ENCODE measurements at regions not wholly inside any gene's neighbourhood (a gene's known extent, or its start where the extent isn't known, plus 50 kb on each side); places are given as distances from the start of the nearest gene placed in this dataset.

DNA sequence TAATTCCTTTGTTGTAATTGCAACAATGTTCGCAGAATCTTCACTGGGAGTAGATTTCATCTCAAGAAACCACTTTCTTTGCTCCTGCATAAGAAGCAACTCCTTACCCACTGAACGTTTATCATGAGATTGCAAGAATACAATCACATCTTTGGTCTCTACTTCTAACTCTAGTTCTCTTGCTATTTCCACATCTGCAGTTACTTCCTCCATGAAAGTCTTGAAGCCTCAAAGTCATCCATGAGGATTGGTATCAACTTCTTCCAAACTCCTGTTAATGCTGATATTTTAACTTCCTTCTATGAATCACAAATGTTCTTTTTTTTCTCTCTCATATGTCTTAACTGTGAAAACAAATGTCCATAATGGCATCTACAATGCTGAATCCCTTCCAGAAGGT, 118.6 kb upstream of the RAB4A start:
- Histone ChIP-seq H3K4me1 (no peaks in the 10 kb centered on the region), H3K4me3 (no peak overlapping the region), H3K27me3 (no peaks in the 10 kb centered on the region), H3K9me3 (no peaks in the 10 kb centered on the region), H3K36me3 (no peaks in the 10 kb centered on the region), H3K27ac (no peak overlapping the region)
- intact Hi-C loops (cut with DNase I; ENCODE audit: low total_unique reads) (no loop called here), in situ Hi-C loops (cut with MboI; ENCODE audit: low pct_ligation_motif_present in 1 of 4, low pct_unique_long_range_greater_than_20kb in 1 of 4, low sequenced_read_pairs in 3 of 4) (no loop called here)
- WGBS, 2 donors (ENCODE audit: low coverage in 1 of 2), result 77 to 83% methylated on average over 2 of the region's 2 CpGs
- no peak for DNase-seq
- no peak for TF ChIP-seq EP300 (IDR thresholded peaks at IDR 0.05; ENCODE audit: low read depth)
- TF ChIP-seq POLR2A (IDR thresholded peaks at IDR 0.05), result no peak
- TF ChIP-seq, protein P1, sequence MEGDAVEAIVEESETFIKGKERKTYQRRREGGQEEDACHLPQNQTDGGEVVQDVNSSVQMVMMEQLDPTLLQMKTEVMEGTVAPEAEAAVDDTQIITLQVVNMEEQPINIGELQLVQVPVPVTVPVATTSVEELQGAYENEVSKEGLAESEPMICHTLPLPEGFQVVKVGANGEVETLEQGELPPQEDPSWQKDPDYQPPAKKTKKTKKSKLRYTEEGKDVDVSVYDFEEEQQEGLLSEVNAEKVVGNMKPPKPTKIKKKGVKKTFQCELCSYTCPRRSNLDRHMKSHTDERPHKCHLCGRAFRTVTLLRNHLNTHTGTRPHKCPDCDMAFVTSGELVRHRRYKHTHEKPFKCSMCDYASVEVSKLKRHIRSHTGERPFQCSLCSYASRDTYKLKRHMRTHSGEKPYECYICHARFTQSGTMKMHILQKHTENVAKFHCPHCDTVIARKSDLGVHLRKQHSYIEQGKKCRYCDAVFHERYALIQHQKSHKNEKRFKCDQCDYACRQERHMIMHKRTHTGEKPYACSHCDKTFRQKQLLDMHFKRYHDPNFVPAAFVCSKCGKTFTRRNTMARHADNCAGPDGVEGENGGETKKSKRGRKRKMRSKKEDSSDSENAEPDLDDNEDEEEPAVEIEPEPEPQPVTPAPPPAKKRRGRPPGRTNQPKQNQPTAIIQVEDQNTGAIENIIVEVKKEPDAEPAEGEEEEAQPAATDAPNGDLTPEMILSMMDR (IDR thresholded peaks at IDR 0.05), result no peak
- TF ChIP-seq POLR2AphosphoS5 (IDR thresholded peaks at IDR 0.05), result no peak

DNA sequence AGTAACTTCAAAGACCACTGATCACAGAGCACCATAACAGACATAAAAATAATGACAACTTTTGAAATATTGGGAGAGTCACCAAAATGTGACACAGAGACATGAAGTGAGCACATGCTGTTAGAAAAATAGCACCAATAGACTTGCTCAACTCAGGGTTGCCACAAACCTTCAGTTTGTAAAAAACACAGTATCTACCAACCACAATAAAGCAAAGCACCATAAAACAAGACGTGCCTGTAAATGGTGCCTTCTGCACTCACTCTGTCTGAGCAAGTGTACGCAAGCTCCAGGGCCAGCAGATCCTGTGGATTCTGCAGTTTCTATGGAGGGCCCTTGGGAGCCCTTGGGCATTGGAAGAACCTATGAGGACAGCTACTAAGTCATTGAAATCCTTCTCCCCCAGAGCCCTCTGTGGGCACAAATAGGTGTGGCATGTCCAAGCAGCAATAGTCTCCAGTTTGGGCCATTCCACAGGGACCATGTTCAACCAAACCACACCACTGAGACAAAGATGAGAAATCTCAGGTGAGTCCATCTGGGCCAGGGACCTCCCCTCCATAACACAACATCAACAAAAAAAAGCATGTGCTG, 116.9 kb upstream of the RAB4A start:
- WGBS, 2 donors (ENCODE audit: low coverage in 1 of 2), result 50 to 65% methylated on average over 1 to 2 of the region's 2 CpGs
- in situ Hi-C loops (cut with MboI; ENCODE audit: low pct_ligation_motif_present in 1 of 4, low pct_unique_long_range_greater_than_20kb in 1 of 4, low sequenced_read_pairs in 3 of 4) (no loop called here), intact Hi-C loops (cut with DNase I; ENCODE audit: low total_unique reads) (no loop called here)

DNA sequence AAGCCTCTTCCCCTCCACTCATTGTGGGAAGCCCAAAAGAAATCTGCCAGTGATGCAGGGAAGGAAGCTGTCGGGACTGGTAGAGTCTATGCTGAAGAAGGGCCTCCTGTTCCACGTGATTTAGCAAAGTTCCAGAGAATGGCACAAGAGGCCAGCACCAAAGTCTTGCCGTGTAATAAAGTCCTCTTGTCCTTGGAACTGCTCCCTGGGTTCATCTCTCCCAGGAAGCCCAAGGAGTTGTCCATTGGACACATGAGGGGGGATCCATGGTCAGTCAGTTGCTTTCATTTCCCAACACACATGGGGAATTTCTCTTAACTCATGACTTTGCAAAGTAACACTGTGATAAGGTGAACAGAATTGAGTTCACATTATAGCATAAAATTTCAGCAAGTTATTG, 116.1 kb upstream of the RAB4A start:
- in situ Hi-C loops (cut with MboI; ENCODE audit: low pct_ligation_motif_present in 1 of 4, low pct_unique_long_range_greater_than_20kb in 1 of 4, low sequenced_read_pairs in 3 of 4) (no loop called here), intact Hi-C loops (cut with DNase I; ENCODE audit: low total_unique reads) (no loop called here)
- TF ChIP-seq POLR2AphosphoS5 (IDR thresholded peaks at IDR 0.05) (no peak), EP300 (IDR thresholded peaks at IDR 0.05; ENCODE audit: low read depth) (no peak)
- TF ChIP-seq, protein P1 (IDR thresholded peaks at IDR 0.05), result no peak
- Histone ChIP-seq H3K27ac (no peak overlapping the region), H3K9me3 (no peaks in the 10 kb centered on the region), H3K4me3 (no peak overlapping the region), H3K4me1 (peaks cover 0 to 6% (median 0%) of the 10 kb centered on the region in 4 donors), H3K27me3 (no peaks in the 10 kb centered on the region), H3K36me3 (no peaks in the 10 kb centered on the region)
- DNase-seq, result no peak
- WGBS, 2 donors (ENCODE audit: low coverage in 1 of 2), result 94% methylated on average over 3 of the region's 3 CpGs; no CpG with 5 or more reads in 1 of the 2 donors

More for the DNA sequence above, 116.9 kb upstream of the RAB4A start:
- Histone ChIP-seq H3K4me3 (no peak overlapping the region), H3K27me3 (no peaks in the 10 kb centered on the region), H3K27ac (no peak overlapping the region), H3K9me3 (no peaks in the 10 kb centered on the region), H3K4me1 (peaks cover 0 to 6% (median 0%) of the 10 kb centered on the region in 4 donors), H3K36me3 (no peaks in the 10 kb centered on the region)
- TF ChIP-seq EP300 (IDR thresholded peaks at IDR 0.05; ENCODE audit: low read depth) (no peak), POLR2AphosphoS5 (IDR thresholded peaks at IDR 0.05) (no peak), POLR2A (IDR thresholded peaks at IDR 0.05) (no peak)
- TF ChIP-seq, protein P1 (IDR thresholded peaks at IDR 0.05), result no peak
- no peak for DNase-seq

DNA sequence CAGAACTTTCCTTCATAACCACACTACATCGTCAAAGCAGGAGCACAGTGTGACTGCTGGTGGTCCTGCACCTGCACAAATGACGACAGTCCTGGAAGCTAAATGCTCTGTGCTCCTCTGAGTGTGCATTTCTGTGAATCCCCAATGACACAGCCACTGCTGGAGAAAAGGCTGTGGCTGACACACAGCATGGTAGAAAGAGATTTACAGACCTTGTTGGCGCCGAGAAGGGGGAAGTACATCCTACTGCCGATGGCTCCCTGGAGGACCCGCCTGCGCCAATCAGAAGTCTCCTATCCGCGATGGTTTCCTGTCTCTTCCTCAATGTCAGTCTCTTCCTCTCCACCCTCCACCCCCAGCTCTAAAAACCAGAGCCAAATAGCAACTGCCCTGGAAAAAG, 115.4 kb upstream of the RAB4A start:
- DNase-seq, result no peak
- H3K36me3 ChIP-seq, result no peaks in the 10 kb centered on the region
- intact Hi-C loops (cut with DNase I; ENCODE audit: low total_unique reads), result no loop called here
- H3K27me3 ChIP-seq, result no peaks in the 10 kb centered on the region
- H3K27ac ChIP-seq, result no peak overlapping the region
- H3K9me3 ChIP-seq, result no peaks in the 10 kb centered on the region
- TF ChIP-seq, protein P1 (IDR thresholded peaks at IDR 0.05), result no peak
- no peak for TF ChIP-seq EP300 (IDR thresholded peaks at IDR 0.05; ENCODE audit: low read depth)
- no peak for TF ChIP-seq POLR2A (IDR thresholded peaks at IDR 0.05)
- TF ChIP-seq POLR2AphosphoS5 (IDR thresholded peaks at IDR 0.05), result no peak
- in situ Hi-C loops (cut with MboI; ENCODE audit: low pct_ligation_motif_present in 1 of 4, low pct_unique_long_range_greater_than_20kb in 1 of 4, low sequenced_read_pairs in 3 of 4), result no loop called here
- no peak overlapping the region for H3K4me3 ChIP-seq
- peaks cover 0 to 6% (median 0%) of the 10 kb centered on the region in 4 donors for H3K4me1 ChIP-seq
- 70 to 76% methylated on average over 2 to 9 of the region's 9 CpGs for WGBS, 2 donors (ENCODE audit: low coverage in 1 of 2)
